Glutamatergic neuron (in vitro differentiated cells): ENCODE measurements at regions not wholly inside any gene's neighbourhood (a gene's known extent, or its start where the extent isn't known, plus 50 kb on each side); places are given as distances from the start of the nearest gene placed in this dataset.

ENCODE experiments used
- DNase-seq: peaks from one replicate; pipeline ENCODE4 v3.0.0; 2022
- H3K27ac Mint-ChIP-seq: one replicate; pipeline ENCODE4 v1.8.0; 2020; ENCODE audit warnings: mild to moderate bottlenecking, mixed read lengths, inconsistent platforms; ENCODE audit not compliant: unreplicated experiment
- H3K27me3 Mint-ChIP-seq: one replicate; pipeline ENCODE4 v1.8.0; 2020; ENCODE audit warnings: mild to moderate bottlenecking, moderate library complexity, mixed read lengths, inconsistent platforms; ENCODE audit not compliant: unreplicated experiment
- H3K36me3 Mint-ChIP-seq: one replicate; pipeline ENCODE4 v1.8.0; 2020; ENCODE audit warnings: mild to moderate bottlenecking, mixed read lengths, inconsistent platforms; ENCODE audit not compliant: unreplicated experiment
- H3K4me1 Mint-ChIP-seq: one replicate; pipeline ENCODE4 v1.8.0; 2020; ENCODE audit warnings: mild to moderate bottlenecking, low read depth, mixed read lengths, inconsistent platforms; ENCODE audit not compliant: unreplicated experiment
- H3K4me3 Mint-ChIP-seq: one replicate; pipeline ENCODE4 v1.8.0; 2020; ENCODE audit warnings: mild to moderate bottlenecking, mixed read lengths, inconsistent platforms; ENCODE audit not compliant: unreplicated experiment
- H3K9me3 Mint-ChIP-seq: one replicate; pipeline ENCODE4 v1.8.0; 2020; ENCODE audit warnings: mild to moderate bottlenecking, moderate library complexity, mixed read lengths, inconsistent platforms; ENCODE audit not compliant: unreplicated experiment
- TF ChIP-seq, protein P1 (sequence below): fragments of 200-600 bp; sonication (generic); IDR thresholded peaks from one replicate; pipeline ENCODE4 v1.5.0; 2021; ENCODE audit not compliant: partially characterized antibody, unreplicated experiment

DNA sequence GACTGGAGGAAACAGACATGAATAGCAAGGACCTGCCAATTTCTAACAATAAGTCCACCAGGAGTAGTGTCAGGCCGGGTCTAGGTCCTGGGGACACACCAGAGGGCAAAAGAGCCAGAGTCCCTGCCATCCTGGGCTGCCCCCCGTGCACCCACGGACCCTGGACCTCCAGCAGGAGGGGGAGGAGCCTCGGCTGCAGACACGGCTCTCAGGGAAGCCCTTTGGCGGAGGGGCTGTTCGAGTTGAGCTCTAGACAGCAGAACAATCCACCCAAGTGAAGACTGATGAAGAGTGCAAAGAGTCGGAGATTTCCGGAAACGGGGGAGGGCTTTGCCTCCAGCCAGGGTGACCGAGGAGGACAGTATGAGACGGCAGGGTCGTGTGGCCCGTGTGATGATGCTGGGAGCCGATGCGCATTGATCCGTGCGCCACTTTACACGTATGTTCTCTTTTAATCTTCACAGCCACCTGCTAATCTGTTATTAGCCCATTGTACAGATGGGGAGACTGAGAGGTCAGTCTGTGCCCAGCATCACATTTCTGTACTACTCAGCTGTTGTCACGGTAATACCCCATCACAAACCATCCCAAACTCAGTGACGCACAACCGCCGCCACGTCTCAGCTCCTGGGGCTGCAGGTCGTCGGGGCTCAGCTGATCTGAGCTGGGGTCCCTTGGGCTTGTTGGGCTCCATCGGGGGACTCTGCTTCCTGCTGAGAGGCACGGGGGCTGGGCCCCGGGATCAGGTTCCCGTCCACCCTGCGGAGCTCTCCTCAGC lies 502.0 kb downstream of the PREX1 start:
- no peak for DNase-seq
- H3K4me3 Mint-ChIP-seq, result no peak overlapping the region

DNA sequence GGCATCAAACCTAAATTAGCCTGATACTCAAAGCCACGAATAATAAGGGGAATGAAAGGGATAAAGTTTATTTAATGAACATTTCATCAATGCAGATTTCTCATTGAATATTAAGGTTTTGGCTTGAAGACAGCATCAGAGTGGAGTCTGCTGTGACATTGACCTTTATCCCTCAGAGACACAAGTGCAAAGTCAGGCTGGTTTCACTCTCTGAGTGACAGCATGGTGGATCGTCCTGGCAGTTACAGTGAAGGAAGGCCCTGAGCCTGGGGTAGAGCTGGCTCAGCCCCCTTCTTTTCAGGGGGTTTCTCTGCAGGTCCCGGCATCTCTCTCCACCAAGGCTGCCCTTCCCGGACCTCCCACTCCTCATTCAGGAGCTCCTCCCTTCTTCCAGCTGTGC lies 503.1 kb downstream of the PREX1 start:
- Mint-ChIP-seq H3K9me3 (peaks cover 5% of the 10 kb centered on the region), H3K4me3 (no peak overlapping the region), H3K4me1 (peaks cover 11% of the 10 kb centered on the region), H3K36me3 (no peaks in the 10 kb centered on the region), H3K27me3 (peaks cover 4% of the 10 kb centered on the region), H3K27ac (no peak overlapping the region)
- DNase-seq, result no peak
- TF ChIP-seq, protein P1, sequence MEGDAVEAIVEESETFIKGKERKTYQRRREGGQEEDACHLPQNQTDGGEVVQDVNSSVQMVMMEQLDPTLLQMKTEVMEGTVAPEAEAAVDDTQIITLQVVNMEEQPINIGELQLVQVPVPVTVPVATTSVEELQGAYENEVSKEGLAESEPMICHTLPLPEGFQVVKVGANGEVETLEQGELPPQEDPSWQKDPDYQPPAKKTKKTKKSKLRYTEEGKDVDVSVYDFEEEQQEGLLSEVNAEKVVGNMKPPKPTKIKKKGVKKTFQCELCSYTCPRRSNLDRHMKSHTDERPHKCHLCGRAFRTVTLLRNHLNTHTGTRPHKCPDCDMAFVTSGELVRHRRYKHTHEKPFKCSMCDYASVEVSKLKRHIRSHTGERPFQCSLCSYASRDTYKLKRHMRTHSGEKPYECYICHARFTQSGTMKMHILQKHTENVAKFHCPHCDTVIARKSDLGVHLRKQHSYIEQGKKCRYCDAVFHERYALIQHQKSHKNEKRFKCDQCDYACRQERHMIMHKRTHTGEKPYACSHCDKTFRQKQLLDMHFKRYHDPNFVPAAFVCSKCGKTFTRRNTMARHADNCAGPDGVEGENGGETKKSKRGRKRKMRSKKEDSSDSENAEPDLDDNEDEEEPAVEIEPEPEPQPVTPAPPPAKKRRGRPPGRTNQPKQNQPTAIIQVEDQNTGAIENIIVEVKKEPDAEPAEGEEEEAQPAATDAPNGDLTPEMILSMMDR, result no peak

More for the DNA sequence above, 502.0 kb downstream of the PREX1 start:
- Mint-ChIP-seq H3K27ac (no peak overlapping the region), H3K27me3 (peaks cover 4% of the 10 kb centered on the region), H3K36me3 (no peaks in the 10 kb centered on the region), H3K9me3 (peaks cover 5% of the 10 kb centered on the region), H3K4me1 (peaks cover 18% of the 10 kb centered on the region)
- TF ChIP-seq, protein P1, result no peak

DNA sequence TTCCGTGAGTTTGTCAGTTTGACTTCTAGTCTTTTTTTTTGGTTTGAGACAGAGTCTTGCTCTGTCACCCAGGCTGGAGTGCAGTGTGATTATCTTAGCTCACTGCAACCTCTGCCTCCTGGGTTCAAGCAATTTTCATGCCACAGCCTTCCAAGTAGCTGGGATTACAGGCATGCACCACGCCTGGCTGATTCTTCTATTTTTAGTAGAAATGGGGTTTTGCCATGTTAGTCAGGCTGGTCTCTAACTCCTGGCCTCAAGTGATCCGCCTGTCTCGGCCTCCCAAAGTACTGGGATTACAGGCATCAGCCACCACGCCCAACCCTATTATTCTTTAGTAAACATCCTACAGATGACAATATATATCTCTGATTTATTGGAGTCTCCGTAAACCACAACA lies 506.5 kb downstream of the PREX1 start:
- Mint-ChIP-seq H3K27ac (no peak overlapping the region), H3K27me3 (no peaks in the 10 kb centered on the region), H3K36me3 (no peaks in the 10 kb centered on the region), H3K9me3 (no peaks in the 10 kb centered on the region), H3K4me1 (peaks cover 7% of the 10 kb centered on the region), H3K4me3 (no peak overlapping the region)
- DNase-seq, result no peak
- TF ChIP-seq, protein P1, result no peak

DNA sequence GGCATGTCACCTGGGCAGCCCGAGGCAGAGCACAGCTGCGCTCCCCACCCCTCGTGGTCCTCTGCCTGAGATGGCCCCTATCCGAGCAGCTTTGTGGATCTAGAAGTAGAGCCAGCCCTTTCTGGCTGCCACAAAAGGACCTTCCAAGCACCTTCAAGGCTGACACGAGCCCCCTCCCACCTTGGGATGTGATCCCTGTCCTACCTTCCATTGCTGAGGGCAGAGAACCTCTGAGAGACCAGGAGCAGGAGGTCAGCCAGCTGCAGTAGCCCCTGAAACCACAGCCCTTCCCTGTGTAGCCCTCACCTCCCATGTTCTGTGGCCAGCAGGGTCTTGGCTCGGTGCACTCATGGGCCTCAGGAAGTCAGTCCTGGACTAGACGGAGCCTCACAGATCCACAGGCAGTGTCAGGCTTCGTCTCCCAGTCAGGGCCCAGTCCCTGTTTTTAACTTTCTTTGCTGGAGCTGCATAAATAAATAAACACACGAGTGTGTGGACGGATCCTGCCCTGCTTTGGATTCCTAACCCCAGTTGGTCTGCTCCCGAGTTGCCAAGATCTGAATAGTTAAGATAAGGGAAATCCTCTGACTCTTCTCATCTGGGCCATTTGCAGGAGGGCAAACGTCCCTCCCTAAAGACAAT lies 507.7 kb downstream of the PREX1 start:
- Mint-ChIP-seq H3K27me3 (no peaks in the 10 kb centered on the region), H3K9me3 (no peaks in the 10 kb centered on the region), H3K27ac (no peak overlapping the region), H3K4me3 (no peak overlapping the region), H3K4me1 (peaks cover 6% of the 10 kb centered on the region), H3K36me3 (no peaks in the 10 kb centered on the region)
- no peak for DNase-seq
- TF ChIP-seq, protein P1, result no peak

DNA sequence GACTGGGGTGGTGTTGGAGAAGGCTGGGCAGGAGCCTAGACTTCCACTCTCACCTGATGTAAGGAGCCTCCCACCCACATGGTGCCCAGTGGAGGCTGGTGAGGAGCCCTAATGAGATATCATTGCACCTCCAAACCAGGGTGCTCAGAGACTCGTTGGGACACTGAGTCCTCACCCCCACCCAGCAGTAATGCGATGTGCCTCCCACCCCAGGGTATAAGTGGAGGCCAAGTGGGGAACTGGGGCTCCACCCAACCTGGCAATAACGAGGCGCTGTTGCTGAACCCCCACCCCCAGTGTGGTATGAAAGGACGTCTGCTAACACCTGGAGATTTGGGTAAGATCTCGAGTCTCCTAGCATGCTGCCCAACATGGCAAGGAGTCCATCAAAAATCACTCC lies 510.2 kb downstream of the PREX1 start:
- Mint-ChIP-seq H3K4me1 (peaks cover 3% of the 10 kb centered on the region), H3K4me3 (no peak overlapping the region), H3K9me3 (no peaks in the 10 kb centered on the region), H3K27ac (no peak overlapping the region), H3K27me3 (no peaks in the 10 kb centered on the region), H3K36me3 (no peaks in the 10 kb centered on the region)
- DNase-seq, result no peak
- TF ChIP-seq, protein P1, result no peak
